ENCODE measurements at regions not wholly inside any gene's neighbourhood (a gene's known extent, or its start where the extent isn't known, plus 50 kb on each side); places are given as distances from the start of the nearest gene placed in this dataset.
A peak's percentile ranks its signal among the peaks of the same experiment; 100 is the strongest.

GRCh38 chr6:122530440-122531046 is 58.9 kb upstream of the SERINC1 start (continued):
- TF ChIP-seq REST (IDR thresholded peaks at IDR 0.05; ENCODE audit: borderline replicate concordance) (peak; percentile 81), REST (CRISPR knock-in tag; IDR thresholded peaks at IDR 0.05; ENCODE audit: low read depth) (no peak), RAD21 (CRISPR knock-in tag; conservative IDR thresholded peaks at IDR 0.05 in 1 of 2, IDR thresholded peaks at IDR 0.05 in 1 of 2) (peak; percentile 83 to 95), GABPA (tag; conservative IDR thresholded peaks at IDR 0.05; ENCODE audit: low read depth) (no peak), SMARCB1 (IDR thresholded peaks at IDR 0.05; ENCODE audit: insufficient read length, low read depth) (no peak), DEAF1 (CRISPR knock-in tag; IDR thresholded peaks at IDR 0.05) (peak; percentile 66), KDM4B (IDR thresholded peaks at IDR 0.05; ENCODE audit: borderline replicate concordance in 2 of 2, low read depth in 1 of 2) (no peak), AFF1 (IDR thresholded peaks at IDR 0.05; ENCODE audit: low read depth in 1 of 2, partially characterized antibody in 2 of 2) (no peak), ZNF217 (CRISPR knock-in tag; IDR thresholded peaks at IDR 0.05) (no peak), ARID1B (IDR thresholded peaks at IDR 0.05) (no peak), PYGO2 (tag; IDR thresholded peaks at IDR 0.05) (no peak), SMARCE1 (IDR thresholded peaks at IDR 0.05) (no peak), SUPT5H (IDR thresholded peaks at IDR 0.05) (no peak), ZNF766 (CRISPR knock-in tag; conservative IDR thresholded peaks at IDR 0.05) (no peak), ZNF717 (CRISPR knock-in tag; IDR thresholded peaks at IDR 0.05) (no peak)
